K562 (cell line): ENCODE measurements at regions not wholly inside any gene's neighbourhood (a gene's known extent, or its start where the extent isn't known, plus 50 kb on each side); places are given as distances from the start of the nearest gene placed in this dataset.

Source experiments
- ASH1L ChIP-seq: fragments of 450-650 bp; IDR thresholded peaks from 2 replicates; pipeline ENCODE4 v1.6.1; 2018; ENCODE audit warnings: borderline replicate concordance, mild to moderate bottlenecking, low read depth; ENCODE audit not compliant: partially characterized antibody
- CHD1 ChIP-seq: fragments of 200-600 bp; sonication (generic); IDR thresholded peaks from one replicate; pipeline ENCODE4 v1.6.1; 2012; ENCODE audit warnings: mild to moderate bottlenecking, moderate library complexity, low read length, inconsistent platforms
- ELF2 ChIP-seq: fragments of 250-450 bp; sonication (Bioruptor Pico); IDR thresholded peaks from 2 replicates; pipeline ENCODE4 v1.5.0; 2021; ENCODE audit warnings: mild to moderate bottlenecking
- ETV6 ChIP-seq, 3 experiments: fragments of 150-350 bp in 1 of 3; sonication (generic) in 1 of 3; formaldehyde crosslinking in 1 of 3; IDR thresholded peaks; 2 replicates each; pipeline versions ENCODE4 v1.6.1 to v1.8.0; 2014 to 2022; ENCODE audit warnings: borderline replicate concordance in 2 of 3, low read depth in 2 of 3, antibody characterized with exemption in 1 of 3, low read length in 1 of 3, mild to moderate bottlenecking in 1 of 3, missing genetic modification reagents in 1 of 3
- KDM2B ChIP-seq: fragments of 250-450 bp; sonication (Bioruptor Pico); IDR thresholded peaks from 2 replicates; pipeline ENCODE4 v1.8.0; 2021; ENCODE audit warnings: mild to moderate bottlenecking, moderate library complexity
- POLR2B ChIP-seq: fragments of 450-650 bp; IDR thresholded peaks from 2 replicates; pipeline ENCODE4 v1.6.1; 2018; ENCODE audit warnings: low read depth; ENCODE audit not compliant: partially characterized antibody
- SLC30A9 ChIP-seq: fragments of 250-450 bp; sonication (Bioruptor Pico); IDR thresholded peaks from 2 replicates; pipeline ENCODE4 v1.8.0; 2022; ENCODE audit warnings: mild to moderate bottlenecking, moderate library complexity
- USF2 ChIP-seq: sonication (generic); formaldehyde crosslinking; IDR thresholded peaks from 2 replicates; pipeline ENCODE4 v1.5.0; 2020; ENCODE audit warnings: missing genetic modification reagents
- ZNF407 ChIP-seq: fragments of 450-650 bp; IDR thresholded peaks from 2 replicates; pipeline ENCODE4 v1.6.1; 2016; ENCODE audit warnings: low read depth
- ZNF408 ChIP-seq: fragments of 250-450 bp; sonication (Bioruptor Pico); IDR thresholded peaks from 2 replicates; pipeline ENCODE4 v1.4.0; 2020; ENCODE audit warnings: low read depth, mild to moderate bottlenecking, moderate library complexity

GRCh38 chr10:132131581-132132420, 54.9 kb upstream of the DPYSL4 start (continued):
- TF ChIP-seq ZNF407, result no peak
- TF ChIP-seq USF2, result no peak
- no peak for TF ChIP-seq ETV6 (IDR thresholded peaks at IDR 0.05; ENCODE audit: borderline replicate concordance in 1 of 2, low read depth in 2 of 2, low read length in 1 of 2)
- TF ChIP-seq ETV6 (CRISPR knock-in tag; IDR thresholded peaks at IDR 0.05; ENCODE audit: borderline replicate concordance), result no peak
- no peak for TF ChIP-seq CHD1
- TF ChIP-seq ASH1L, result no peak
- TF ChIP-seq KDM2B (CRISPR knock-in tag), result no peak
- no peak for TF ChIP-seq SLC30A9 (CRISPR knock-in tag)
- no peak for TF ChIP-seq ELF2 (CRISPR knock-in tag)
- no peak for TF ChIP-seq POLR2B
- TF ChIP-seq ZNF408, result no peak
